Body of pancreas (tissue), 4 donors: ENCODE measurements at regions not wholly inside any gene's neighbourhood (a gene's known extent, or its start where the extent isn't known, plus 50 kb on each side); places are given as distances from the start of the nearest gene placed in this dataset.
A peak's percentile ranks its signal among the peaks of the same experiment; 100 is the strongest.

Experiments used
- POLR2A ChIP-seq, 3 donors: fragments of 450-650 bp; IDR thresholded peaks; one replicate each; pipeline ENCODE4 v1.6.1; 2016; ENCODE audit warnings: antibody characterized with exemption in 3 of 3, mild to moderate bottlenecking in 2 of 3
- TF ChIP-seq, protein P1 (sequence below), 7 experiments: fragments of 450-650 bp in 4 of 7; fragments of 200-600 bp in 3 of 7; sonication (generic) in 3 of 7; IDR thresholded peaks; one replicate each; pipeline ENCODE4 v1.5.1; 2016 to 2019; ENCODE audit warnings: antibody characterized with exemption in 7 of 7

DNA sequence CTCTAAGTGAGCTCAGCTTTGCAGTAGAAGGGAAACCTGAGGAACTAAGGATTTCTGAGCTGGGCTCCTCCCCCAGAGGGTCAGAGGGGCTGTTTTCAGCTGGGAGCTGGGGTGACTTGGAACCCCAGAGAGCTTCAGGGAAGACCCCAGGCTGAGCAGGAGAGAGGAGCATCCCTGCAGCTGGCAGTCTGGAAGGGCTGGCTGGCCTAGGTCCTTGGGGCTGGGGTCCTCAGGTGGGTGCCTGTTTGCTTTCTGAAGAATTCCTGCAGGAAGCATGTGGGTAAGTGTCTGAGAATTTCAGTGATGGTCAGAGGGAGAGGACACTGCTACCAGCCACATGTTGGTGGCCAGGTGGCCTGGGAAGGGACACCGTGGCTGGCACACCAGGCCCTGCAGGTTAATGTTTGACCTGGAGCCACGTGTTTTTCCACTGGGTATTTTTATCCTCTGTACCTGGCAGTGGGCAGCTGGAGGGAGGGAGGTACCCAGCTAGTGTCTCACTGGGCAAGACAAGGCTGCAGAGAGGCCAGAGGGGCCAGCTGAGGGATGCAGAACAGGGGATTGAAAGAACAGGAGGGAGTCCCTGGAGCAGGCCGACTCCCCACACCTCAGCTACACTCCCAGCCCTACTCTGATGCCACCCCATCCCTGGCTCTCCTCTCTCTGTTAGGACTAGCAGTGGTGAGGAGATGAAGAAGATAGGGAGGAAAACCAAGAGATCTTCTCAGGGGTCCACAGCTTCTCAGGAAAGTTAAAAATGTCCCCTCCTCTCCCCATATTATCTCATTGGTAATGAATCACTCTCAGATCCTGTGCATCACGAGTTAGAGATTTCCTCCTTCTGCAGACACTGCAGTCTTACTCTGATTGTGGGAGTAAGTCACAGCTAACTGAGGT, 143.6 kb downstream of the VEGFA start:
- TF ChIP-seq, protein P1, sequence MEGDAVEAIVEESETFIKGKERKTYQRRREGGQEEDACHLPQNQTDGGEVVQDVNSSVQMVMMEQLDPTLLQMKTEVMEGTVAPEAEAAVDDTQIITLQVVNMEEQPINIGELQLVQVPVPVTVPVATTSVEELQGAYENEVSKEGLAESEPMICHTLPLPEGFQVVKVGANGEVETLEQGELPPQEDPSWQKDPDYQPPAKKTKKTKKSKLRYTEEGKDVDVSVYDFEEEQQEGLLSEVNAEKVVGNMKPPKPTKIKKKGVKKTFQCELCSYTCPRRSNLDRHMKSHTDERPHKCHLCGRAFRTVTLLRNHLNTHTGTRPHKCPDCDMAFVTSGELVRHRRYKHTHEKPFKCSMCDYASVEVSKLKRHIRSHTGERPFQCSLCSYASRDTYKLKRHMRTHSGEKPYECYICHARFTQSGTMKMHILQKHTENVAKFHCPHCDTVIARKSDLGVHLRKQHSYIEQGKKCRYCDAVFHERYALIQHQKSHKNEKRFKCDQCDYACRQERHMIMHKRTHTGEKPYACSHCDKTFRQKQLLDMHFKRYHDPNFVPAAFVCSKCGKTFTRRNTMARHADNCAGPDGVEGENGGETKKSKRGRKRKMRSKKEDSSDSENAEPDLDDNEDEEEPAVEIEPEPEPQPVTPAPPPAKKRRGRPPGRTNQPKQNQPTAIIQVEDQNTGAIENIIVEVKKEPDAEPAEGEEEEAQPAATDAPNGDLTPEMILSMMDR (IDR thresholded peaks at IDR 0.05), result peak in 1 of 7 experiments; percentile 16
- no peak for TF ChIP-seq POLR2A (IDR thresholded peaks at IDR 0.05)
